D721Med (cell line): ENCODE measurements at regions not wholly inside any gene's neighbourhood (a gene's known extent, or its start where the extent isn't known, plus 50 kb on each side); places are given as distances from the start of the nearest gene placed in this dataset.

Experiments used
- DNase-seq: peaks from one replicate; pipeline ENCODE4 v3.0.0; 2011; ENCODE audit warnings: low spot score; ENCODE audit not compliant: insufficient read length
- FAIRE-seq: peaks from 2 replicates; lab custom pipeline; 2011; peaks lifted over from hg19 to GRCh38; lab: Jason Lieb, UNC
- CTCF ChIP-seq: IDR thresholded peaks from 2 replicates; pipeline ENCODE4 v1.5.1; 2012; ENCODE audit warnings: mild to moderate bottlenecking, control low read depth; ENCODE audit not compliant: insufficient read depth; ENCODE audit errors: missing control alignments

GRCh38 chr6:71031912-71032311 lies 75.1 kb upstream of the B3GAT2 start:
- DNase-seq (no peak), FAIRE-seq (no peak)
- no peak for TF ChIP-seq CTCF

- DNase-seq: no peak
- FAIRE-seq: no peak
- TF ChIP-seq CTCF: no peak
These were observed 76.3 kb upstream of the B3GAT2 start for GRCh38 chr6:71033171-71033570.

- FAIRE-seq (no peak), DNase-seq (no peak)
- no peak for TF ChIP-seq CTCF
These were observed 77.0 kb upstream of the B3GAT2 start for GRCh38 chr6:71033890-71034289.

- no peak for FAIRE-seq
- no peak for TF ChIP-seq CTCF
These were observed 77.9 kb upstream of the B3GAT2 start for GRCh38 chr6:71034563-71035345.

GRCh38 chr6:71035871-71036270 lies 79.0 kb upstream of the B3GAT2 start:
- DNase-seq (no peak), FAIRE-seq (no peak)
- TF ChIP-seq CTCF: no peak

More at GRCh38 chr6:71034563-71035345, 77.9 kb upstream of the B3GAT2 start:
- DNase-seq: no peak

GRCh38 chr6:71038711-71039344 lies 82.0 kb upstream of the B3GAT2 start:
- FAIRE-seq: no peak
- DNase-seq: no peak
- no peak for TF ChIP-seq CTCF

- no peak for DNase-seq
- no peak for TF ChIP-seq CTCF
- no peak for FAIRE-seq
These were observed 83.2 kb upstream of the B3GAT2 start for GRCh38 chr6:71040043-71040442.
